DMS79 treated with DMSO at 0.1 percent for 48 hours (cell line): ENCODE measurements at regions not wholly inside any gene's neighbourhood (a gene's known extent, or its start where the extent isn't known, plus 50 kb on each side); places are given as distances from the start of the nearest gene placed in this dataset.
"Not testable (repeated sequence)": the region's sequence is repeated elsewhere in the genome, so short reads cannot be mapped to it uniquely, and the experiment has no call there.

Experiments used
- DNase-seq: peaks from one replicate; lab custom pipeline; 2025; lab: John Stamatoyannopoulos, UW

- peak; percentile 61 for DNase-seq
These were observed 63.1 kb downstream of the MTNR1B start for GRCh38 chr11:93032580-93032979.

DNA sequence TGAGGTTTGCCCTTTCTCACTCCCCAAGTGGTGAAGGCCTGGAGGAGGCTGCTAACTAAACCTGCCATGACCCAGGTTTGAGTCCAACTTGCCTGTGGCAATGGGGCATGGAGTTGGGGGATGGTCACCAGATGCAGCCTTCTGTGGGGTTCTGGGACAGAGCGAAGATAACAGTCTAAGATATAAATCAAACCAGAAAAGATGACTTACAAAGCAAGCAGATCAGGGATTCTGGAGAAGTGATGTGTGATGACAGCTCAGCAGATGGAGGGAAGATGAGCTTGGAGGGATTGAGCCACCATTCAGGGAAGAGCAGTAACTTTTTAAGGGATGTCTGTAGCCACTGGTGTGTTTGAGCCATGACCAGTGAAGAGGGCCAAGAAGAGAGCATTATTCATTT is 63.6 kb downstream of the MTNR1B start:
- DNase-seq: peak; percentile 91

DNA sequence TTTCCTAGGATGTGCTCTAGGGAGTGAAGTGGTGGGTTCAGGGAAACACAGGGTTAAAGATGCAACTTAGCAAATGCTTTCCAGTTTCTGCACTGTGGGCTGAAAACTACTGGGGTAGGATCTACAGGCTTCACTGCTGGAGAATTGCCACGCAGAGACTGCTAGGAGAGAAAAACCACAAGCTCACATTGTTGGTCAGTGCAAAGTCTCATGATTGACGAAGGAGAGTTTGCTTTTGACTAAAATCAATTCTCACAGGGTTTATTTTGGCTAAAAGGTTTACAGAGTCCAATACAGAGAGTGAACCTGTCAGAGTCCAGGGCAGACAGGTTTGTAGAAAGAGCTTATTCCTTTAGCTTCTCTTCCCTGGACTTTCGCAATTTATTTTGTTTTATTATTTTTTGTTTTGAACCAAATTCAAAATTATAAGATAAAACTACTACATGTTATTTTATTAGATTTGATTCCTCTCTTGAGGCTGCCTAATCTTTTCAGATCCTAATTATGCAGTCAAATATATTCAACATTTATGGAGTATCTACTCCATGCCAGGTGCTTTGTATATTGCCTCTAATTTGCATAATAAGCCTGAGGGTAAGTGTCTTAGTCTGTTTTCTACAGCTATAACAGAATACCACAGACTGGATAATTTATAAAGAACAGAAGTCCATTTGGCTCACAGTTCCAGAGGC is 64.7 kb downstream of the MTNR1B start:
- DNase-seq: peak; percentile 79

DNA sequence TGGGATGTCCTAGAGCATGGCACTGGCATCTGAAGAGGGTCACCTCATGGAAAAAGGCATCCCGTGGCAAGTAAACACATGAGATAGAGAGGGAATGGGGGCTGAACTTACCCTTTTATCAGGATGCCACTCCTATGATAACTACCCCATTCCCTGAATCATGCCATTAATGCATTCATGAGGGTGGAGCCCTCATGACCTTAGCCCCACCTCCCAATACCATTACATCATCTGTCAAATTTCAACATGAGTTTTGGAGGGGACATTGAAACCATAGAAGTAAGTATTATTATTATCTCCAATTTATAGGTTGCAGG is 65.2 kb downstream of the MTNR1B start:
- no peak for DNase-seq

DNA sequence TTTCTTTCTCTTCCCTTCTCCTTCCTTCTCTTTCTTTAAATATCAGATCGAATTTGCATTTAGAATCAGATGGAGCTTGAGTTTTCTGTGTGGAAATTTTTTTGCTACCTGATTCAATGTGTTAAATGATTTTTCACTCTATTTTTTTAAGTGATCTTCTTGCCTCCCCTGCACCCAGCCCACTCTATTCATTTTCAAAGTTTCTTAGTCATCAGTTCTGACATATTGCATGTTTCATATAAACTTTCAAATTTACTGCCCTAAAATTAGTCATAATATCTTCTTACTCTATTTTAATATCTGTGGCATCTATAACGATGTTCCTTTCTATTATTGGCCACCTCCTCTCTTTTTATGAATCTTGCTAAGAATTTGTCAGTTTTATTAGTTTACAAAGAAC is 69.1 kb downstream of the MTNR1B start:
- no peak for DNase-seq

DNA sequence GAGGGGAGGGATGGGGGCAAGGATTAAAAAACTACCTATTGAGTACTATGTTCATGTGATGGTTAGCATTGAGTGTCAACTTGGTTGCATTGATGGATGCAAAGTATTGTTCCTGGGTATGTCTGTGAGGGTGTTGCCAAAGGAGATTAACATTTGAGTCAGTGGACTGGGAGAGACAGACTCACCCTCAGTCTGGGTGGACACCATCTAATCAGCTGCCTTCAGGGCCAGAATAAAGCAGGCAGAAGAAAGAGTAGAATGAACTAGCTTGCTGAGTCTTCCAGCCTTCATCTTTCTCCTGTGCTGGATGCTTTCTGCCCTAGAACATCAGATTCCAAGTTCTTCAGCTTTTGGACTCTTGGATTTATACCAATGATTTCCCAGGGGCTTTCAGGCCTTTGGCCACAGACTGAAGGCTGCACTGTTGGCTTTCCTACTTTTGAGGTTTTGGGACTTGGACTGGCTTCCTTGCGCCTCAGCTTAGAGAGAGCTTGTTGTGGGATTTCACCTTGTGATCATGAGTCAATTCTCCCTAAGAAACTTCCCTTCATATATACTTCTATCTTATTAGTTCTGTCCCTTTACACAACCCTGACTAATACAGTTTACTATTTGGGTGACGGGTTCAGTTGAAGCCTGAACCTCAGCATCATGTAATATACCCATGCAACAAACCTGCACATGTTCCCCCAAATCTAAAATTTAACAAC is 70.2 kb downstream of the MTNR1B start:
- DNase-seq: no peak

- no peak for DNase-seq
These were observed 72.2 kb downstream of the MTNR1B start for GRCh38 chr11:93041682-93042081.

DNA sequence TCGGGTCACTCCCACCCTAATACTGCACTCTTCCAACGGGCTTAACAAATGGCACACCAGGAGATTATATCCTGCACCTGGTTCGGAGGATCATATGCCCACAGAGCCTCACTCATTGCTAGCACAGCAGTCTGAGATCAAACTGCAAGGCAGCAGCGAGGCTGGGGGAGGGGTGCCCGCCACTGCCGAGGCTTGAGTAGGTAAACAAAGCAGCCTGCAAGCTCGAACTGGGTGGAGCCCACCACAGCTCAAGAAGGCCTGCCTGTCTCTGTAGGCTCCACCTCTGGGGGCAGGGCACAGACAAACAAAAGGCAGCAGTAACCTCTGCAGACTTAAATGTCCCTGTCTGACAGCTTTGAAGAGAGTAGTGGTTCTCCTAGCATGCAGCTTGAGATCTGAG is 73.7 kb downstream of the MTNR1B start:
- DNase-seq: not testable (repeated sequence)

DNA sequence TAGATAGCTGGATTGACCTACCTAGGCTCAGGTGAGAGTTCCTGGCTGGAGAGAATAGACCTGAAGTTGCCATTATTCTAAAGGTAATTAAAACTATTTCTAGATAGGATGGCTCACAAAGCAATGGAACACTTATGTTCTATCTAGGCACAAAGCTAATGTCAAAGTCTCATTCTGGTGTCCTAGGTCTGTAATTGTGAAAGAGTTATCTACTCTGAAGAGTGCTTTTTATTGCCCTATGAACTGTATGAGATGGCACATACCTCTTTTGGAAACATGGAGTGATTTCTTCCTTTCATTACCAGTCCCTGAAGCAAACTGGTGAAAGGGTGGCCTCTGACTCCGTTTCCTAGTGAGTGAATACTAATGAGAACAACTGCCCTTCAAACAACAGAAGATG is 80.3 kb downstream of the MTNR1B start:
- DNase-seq: no peak

GRCh38 chr11:93051186-93051585 is 81.7 kb downstream of the MTNR1B start:
- no peak for DNase-seq

- no peak for DNase-seq
These were observed 84.4 kb downstream of the MTNR1B start for GRCh38 chr11:93053864-93054263.

DNA sequence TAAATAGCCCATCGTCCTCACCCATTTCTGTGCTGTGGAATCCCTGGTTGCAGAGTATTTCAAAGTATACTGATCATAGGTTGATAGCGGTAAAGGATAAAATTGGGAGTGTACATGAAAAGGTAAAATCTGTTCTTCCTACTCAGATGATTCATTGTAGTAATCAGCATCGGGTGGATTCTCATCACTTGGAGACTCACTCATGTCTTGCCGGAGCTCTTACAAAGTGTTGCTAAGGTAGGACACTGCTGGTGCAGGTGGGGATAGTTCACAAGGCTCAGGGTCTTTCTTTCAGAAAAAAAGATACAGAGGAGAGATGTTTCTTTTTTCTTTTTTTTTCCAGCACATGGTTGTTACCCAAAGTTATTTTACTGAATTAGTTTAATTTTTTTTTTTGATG is 84.8 kb downstream of the MTNR1B start:
- DNase-seq: no peak

- DNase-seq: no peak
These were observed 85.4 kb downstream of the MTNR1B start for GRCh38 chr11:93054881-93055280.

DNA sequence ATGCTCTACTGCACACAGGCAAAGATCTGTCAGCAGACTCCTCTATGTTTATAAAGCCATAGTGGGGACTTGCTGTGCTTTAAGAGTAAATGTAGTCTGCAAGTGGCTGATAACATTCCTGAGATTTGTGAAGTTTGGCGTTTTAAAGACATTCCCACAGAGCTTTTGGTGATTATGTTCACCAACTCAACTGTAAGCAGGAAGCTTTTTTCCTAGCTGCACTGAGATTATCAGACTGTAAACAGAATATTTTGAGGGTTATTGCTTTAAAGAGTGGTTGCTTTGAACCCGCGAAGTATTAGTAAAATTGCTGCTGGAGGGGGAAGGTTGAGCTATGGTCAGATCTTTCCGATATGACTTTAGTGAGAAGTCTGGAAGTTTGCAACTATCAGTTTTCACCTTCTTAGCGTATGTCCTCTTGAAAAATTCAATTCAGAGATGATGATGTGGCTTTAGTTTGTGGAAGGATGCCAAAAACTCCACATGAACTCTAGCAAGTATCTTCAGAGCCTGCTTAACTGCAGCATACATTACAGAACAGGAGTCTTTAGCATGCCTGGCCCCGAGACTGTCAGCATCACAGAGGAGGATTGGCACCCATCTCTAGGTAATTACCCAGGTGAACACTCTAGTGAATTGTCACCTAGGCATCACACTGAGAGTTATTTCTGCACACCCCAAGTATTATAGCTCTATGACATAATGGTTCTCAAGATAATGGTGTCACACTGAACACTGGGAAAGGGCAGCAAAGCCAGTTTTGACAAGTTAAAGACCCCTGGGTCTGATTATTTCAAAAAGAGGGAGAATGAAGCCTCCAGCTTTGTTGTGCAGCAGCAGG is 89.9 kb downstream of the MTNR1B start:
- peak; percentile 93 for DNase-seq

DNA sequence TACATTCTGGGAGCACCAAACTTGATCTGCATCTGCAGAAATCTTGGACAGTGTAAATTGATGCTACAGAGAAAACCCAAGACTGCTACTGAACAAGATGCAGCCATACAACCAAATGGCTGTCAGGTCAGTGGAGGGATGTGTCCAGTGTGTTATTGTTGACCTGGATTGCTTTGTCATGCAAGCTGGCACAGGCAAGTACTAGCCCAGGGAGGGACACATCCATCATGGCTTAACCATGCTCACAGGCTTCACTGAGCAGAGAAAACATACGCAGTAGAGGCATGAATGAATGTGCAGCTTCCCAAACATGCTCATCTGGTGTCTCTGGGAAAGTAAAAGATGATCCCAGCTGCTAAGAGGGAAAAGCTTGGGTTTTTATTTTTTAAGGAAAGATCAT is 93.6 kb downstream of the MTNR1B start:
- DNase-seq: no peak

DNA sequence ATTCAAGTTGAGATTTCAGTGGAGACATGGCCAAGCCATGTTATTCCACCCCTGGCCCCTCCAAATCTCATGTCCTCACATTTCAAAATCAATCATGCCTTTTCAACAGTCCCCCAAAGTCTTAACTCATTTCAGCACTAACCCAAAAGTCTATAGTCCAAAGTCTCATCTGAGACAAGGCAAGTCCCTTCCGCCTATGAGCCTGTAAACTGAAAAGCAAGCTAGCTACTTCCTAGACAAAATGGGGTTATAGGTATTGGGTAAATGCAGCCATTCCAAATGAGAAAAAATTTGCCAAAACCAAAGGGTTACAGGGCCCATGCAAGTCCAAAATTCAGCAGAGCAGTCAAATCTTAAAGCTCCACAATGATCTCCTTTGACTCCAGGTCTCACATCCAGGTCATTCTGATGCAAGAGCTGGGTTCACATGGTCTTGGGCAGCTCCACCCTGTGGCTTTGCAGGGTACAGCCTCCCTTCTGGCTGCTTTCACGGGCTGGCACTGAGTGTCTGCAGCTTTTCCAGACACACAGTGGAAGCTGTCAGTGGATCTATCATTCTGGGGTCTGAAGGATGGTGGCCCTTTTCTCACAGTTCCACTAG is 95.7 kb downstream of the MTNR1B start:
- not testable (repeated sequence) for DNase-seq

DNA sequence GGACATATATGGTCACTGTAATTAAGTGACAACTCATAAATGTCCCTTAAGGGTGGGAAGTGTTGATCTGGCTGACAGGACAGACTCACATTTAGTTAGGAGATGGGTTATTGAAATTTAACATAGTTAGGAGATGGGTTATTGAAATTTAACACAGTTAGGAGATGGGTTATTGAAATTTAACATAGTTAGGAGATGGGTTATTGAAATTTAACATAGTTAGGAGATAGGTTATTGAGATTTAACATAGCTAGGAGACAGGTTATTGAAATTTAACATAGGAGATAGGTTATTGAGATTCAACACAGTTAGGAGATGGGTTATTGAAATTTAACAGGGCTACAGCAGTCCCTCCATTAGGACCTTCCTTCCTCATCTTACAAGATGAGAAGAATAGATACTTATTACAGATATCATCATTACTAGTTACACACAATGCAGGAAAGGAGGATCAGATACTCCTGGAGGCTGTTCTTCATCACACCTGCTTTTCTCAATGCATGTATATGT is 98.5 kb downstream of the MTNR1B start:
- no peak for DNase-seq

DNA sequence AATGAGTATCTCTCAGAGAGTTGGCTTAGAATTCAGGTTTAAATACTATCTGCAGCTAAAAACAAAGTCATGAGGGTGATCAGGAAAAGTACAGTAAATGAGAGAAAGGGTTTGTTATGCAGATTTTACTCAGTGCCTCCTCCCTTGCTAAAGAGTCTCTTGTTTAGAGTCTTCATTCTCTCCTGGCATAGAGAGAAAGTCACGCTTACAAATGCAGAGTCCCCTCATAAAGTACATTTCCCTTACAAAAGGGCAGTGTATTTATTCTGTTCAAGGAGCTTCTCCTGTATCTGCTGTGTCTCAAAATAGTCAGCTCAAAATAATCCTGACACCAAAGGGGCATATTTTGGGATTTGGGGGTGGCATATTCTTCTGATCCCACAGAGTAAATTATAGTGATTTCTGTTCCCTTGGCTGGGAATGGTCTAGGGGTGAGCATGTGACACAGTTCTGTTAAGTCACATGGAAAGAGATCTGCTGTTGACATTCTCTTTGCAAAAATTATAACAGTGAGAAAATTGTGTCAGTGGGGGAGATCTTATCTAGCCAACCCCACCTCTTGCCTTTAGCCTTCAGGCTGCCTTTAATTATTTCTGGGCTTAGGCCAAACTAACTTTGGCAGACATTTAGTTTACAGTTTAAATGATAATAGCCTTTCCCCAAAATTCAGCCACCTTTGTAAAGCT is 102.9 kb downstream of the MTNR1B start:
- no peak for DNase-seq

DNA sequence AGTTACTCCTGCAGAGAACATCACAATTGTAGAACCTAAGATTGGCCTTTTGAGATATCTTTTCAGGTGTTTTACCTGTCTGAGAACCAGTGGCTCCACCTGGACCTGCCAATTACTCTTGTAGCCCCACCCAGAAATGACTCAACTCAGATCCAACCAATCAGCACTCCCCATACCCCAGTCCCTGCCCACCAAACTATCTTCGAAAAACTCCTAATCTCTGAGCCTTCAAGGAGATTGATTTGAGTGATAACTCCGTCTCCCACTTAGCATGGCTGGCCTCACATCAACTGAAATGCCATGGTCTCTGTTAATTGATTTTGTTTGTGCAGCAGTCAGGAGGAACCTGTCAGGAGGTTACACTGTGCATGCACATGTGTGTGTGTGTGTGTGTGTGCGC is 103.6 kb downstream of the MTNR1B start:
- no peak for DNase-seq

DNA sequence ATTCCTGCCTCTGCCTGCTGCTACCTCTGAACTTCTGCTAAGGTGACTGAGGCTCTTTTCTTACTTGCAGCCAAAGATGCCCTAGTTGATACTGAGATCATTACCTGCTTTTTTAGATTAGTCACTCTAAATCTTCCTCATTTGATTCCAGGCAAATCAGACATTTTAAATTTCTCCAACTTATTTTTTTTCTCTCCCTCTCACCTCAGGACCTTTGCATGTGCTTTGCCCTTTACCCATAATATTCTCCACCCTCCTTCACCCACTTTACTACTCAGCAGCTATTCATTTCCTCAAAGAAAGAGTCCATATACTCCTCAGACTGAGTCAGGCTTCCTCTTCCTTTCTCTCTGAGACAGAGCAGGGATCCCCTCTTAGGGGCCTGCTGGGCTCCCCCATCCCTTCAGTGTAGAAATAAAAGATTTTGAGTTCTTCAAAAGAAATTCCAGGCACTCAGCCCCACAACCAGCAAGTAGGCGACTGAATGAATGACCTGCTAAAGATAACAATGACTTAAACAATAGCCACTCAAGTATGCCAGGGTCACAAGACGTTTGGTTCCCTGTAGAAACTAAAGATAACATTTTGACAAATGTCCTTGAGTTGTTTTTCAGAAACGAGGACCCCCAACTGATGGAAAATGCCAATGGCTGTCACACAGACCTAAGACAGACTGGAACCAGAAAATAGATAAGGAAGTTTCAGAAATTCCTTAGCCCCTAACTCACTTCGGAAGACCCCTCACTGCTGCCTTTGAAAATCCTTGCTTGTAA is 104.2 kb downstream of the MTNR1B start:
- DNase-seq: no peak

DNA sequence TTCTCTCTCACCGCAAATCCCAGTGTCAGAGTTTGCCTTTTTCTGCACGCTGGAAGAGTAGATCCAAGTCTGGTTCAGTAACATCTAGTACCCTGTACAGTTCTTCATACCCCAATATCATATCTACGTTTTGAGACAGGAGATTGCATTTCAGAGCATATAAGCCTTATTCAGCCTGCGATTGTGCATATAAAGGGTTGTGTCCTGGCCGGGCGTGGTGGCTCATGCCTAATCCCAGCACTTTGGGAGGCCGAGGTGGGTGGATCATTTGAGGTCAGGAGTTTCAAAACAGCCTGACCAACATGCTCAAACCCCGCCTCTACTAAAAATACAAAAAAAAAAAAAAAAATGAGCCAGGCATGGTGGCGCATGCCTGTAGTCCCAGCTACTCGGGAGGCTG is 104.9 kb downstream of the MTNR1B start:
- DNase-seq: no peak
